ENCODE measurements at regions not wholly inside any gene's neighbourhood (a gene's known extent, or its start where the extent isn't known, plus 50 kb on each side); places are given as distances from the start of the nearest gene placed in this dataset.

DNA sequence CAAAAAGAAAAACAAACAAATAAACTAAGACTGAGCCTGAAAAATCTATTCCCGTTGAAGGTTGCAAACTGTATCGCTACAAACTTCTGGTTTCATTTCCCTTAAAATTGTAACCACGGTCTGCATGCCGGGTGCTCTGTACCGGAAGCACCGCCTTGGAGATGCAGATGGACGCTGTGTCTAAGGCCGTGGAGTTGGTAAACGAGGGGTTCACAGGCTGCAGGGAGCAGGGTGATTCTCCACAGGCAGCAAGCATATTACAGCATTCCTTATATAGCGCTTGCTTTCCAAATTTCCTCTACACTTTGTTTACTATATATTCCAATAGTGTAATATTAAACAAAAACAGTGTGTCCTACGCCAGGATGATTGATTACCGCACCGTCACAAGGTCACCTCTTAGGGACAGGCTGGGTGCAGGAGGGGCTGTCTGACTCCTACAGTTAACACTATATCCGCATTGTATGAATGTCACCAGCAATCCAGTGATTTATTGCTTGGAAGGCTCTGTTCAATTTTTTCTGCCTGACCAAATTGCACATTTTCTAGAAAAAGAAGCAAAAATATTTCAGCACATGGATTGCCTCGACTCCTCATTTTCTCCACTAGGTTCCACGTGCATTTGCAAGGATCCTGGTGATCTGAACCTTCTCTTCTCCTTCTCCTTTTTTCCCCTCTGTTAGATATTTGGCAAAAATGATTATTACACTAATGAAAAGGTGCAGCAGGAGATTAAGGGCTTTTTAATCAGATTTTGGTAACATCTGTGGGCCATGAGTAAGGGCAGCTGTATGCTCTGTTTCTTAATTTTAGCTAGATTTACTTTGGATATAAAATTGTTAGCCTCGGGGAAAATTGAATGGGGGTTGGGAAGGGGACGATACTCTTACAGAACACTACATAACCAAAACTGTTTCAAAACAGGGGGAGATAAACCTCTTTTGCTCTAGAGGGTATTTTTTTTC, 325.8 kb upstream of the MGMT start:
- no peak for DNase-seq

DNA sequence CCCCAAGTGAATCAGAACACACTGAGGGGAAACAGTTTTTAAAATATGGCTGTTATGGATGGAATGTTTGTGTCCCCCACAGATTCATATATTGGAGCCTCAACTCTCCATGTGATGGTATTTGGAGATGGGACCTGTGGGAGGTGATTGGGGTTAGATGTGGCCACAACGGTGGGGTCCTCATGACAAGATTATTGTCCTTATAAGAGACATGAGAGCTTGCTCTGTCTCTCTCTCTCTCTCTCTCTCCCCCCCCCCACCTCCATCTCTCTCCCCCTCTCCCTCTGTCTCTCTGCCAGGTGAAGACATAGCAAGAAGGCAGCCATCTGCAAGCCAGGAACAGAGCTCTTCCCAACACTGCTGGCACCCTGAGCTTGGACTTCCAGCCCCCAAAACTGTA, 315.8 kb upstream of the MGMT start:
- no peak for DNase-seq

DNA sequence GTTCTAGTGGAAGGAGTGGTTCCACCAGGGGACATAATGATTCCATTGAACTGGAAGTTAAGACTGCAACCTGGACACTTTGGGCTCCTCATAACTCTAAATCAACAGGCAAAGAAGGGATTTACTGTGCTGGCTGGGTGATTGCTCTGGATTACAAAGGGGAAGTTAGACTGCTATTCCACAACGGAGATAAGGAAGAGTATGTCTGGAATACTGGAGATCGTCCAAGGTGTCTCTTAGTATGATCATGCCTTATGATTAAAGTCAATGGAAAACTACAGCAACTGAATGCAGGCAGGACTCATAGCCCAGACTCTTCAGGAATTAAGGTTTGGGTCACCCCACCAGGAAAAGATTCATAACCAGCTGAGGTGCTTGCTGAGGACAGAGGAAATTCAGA, 310.6 kb upstream of the MGMT start:
- no peak for DNase-seq

DNA sequence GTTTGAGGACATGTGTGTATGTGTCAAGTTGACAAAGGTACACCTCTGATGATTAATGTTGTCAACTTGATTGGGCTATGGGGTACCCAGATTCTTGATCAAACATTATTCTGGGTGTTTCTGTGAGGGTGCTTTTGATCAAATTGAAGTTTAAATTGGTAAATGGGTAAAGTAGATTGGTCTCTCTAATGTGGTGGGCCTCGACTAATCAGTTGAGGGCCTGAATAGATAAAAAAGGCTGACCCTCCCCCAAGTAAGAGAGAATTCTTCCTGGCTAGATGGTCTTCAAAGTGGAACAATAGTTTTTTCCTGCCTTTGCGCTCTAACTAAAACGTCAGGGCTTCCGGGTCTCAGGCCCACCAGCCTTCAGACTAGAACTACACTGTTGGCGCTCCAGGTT, 309.9 kb upstream of the MGMT start:
- DNase-seq = no peak

DNA sequence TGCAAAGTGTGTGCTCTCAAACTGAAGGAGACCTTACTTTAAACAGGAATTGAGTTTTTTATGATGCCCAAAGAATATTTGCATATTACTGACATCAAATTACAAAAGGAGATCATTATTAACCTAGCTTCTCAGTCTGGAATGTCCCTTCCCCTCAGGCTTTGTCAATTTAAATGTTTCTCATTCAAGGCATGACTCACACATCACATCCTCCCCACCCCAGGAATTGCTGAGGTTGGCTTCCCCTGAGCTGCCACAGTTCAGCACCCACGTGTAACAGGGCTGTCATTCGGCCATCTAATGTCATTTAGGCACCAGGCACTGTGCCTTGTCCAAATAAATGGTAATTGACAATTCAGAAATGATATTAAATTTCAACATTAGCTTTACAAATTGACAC, 305.9 kb upstream of the MGMT start:
- no peak for DNase-seq

DNA sequence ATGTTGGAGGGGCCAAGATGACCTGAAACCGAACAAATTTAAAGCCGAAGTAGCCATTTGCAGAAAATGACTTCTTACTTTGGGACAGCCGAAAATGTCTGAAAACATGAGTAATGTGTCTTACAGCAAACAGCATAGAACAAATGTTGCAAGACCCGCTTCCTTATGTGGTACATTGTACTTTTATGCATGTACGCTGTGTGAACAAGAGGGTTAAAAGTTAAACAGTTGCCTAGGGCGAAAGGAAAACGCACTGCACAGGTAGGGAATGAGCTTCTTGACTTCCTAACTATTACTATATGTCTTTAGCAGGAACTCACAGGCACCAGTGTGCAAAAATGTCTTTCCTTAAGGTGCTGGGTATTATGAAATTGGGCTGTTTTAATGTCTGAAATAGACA, 303.5 kb upstream of the MGMT start:
- no peak for DNase-seq

DNA sequence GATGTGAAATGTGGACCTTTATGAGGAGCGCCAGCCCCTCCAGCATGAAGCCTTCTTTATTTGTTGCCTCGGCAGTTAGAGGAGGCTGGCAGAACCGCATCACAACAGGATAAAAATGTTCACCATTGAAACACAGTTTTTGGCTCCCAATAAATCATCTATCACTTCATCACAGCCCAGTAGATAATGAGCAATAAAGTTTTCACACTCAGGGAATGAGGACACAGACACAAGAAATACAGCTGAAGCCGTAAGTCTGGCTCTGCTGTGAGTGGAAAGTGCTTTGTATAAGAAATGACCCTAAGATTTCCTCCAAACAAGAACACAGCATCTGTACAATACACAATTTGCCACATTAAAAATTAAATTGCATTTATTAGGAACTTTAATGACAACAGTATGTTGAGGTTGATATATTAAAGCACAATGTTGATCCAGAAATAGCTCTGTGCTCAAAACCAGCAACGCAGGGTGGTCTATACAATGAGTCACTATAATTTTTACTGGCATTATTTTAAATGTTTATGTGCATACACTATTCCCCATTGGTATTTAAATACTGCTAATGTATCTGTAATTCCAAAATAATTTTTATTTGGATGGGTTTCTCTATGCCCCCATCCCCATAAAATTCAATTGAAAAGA, 301.8 kb upstream of the MGMT start:
- DNase-seq = peak in 1 of 2 donors; percentile 15

DNA sequence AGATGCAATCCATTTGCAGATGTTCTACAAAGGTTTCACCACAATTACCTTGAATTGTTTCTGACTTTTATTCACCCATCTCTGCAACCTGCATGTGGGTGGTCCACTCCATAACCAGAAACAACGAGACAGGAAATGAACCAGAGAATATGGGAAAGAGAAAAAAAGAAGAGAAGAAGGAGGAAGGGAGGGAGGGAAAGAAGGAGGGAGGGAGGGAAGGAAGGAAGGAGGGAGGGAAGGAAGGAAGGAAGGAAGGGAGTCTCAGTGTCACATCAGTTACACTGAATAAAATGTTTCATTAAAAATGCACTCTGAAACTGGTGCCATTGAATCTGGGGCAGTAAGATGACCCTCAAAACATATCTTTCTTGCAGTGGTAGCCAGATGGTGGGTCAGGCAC, 301.3 kb upstream of the MGMT start:
- DNase-seq = no peak

DNA sequence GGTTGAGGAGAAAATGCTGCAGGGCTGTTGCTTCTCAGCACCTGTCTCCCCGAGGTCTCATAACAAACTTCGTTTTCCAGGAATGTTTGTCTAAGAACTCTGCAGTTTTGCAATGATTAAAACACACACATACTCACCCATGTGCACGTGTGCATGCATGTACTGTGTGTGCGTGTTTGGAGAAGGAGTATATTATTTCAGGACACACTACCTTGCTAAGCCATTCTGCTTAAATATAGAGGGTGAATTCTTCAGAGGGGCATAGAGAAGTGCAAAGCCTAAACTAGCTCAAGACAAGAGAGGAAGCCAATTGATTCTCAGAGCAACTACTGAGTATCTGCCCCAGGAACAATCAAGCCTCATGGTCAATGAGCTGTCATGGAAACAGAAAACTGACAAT, 298.4 kb upstream of the MGMT start:
- DNase-seq = no peak

DNA sequence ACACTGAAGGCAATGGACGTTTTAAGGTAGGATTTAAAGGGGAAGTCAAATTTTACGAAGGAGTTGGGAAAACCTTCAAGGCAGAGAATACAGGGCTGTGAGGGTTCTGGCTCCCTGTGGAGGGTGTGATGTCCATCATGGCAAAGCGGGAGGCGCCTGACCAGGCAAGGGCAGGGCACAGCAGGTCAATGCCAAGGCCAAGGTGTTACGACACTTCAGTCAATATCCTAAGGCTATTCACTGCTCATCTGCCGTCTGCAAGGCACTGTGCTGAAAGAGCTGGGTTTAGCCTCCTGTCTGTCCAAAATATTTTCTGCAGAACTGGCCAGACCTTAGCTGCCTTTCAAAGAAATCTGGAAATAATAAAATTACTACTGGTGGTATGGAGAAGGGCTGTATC, 297.9 kb upstream of the MGMT start:
- no peak for DNase-seq

DNA sequence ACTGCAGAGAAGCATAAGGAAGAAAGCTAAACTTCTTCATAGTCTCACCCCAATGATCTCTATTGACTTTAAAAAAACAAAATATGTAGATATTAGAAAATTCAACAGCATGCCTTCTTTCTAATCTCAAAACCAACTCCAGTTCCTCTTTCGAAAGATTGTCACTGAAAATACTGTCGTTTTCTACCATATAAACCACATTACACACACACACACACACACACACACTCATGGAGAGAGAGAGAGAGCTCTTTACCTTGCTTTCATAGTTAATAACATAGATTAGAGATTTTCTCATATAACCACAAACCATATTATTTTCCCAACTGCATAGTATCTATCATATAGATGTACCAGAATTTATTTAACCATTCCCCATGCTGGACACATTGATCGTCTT, 296.2 kb upstream of the MGMT start:
- no peak for DNase-seq

DNA sequence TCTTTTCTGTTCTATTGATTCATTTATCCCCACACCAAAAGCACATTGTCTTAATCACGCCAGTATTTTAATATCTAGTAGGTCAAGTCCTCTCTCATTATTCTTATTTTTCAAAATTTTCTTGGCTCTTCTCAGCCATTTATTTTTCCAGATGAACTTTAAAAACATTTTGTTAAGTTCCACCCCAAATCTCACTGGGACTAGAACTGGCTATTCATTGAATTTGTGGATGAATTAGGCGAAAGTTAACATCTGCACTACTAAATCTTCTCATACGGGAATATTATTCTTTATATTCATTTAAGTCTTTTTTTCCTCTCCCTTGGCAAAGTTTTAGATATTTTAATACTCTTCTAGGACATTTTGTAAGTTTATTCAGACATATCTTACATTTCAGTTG, 295.2 kb upstream of the MGMT start:
- no peak for DNase-seq

DNA sequence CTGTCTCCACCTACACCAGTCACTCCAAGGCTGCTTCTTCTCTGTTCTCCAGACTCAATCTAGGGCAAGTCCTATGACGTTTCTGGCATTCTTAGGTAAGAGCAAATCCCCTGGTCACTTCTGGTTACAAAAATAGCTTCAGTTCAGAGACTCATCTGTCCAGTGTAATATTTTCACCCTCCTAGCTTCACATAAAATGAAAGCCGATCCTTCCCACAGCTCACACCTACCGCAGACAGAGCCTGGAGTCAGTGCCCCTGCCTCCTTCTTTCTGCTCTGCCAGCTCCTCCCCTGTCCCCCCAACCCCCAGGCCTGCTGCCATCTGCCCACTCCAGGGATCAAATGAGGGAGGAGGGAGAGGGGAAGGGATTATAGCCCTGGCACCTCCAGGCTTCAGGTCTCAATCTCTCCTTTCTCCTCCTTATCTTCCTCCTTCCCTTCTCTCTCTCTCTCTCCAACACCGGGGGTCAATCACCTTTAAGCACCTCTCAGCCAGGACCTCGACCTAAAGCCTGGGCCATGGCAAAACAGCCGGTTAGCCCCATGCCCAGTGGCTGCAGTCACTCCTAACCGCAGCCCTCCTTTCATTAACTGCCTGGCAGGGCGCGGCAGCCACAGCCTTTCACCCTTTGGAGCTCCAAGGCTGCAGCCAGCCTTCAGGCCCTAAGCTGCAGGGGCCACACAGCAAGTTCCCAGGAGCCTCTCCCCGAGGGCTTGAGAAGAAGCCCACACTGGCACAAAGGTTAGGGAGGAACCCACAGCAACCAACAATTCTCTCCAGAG, 292.6 kb upstream of the MGMT start:
- no peak for DNase-seq

DNA sequence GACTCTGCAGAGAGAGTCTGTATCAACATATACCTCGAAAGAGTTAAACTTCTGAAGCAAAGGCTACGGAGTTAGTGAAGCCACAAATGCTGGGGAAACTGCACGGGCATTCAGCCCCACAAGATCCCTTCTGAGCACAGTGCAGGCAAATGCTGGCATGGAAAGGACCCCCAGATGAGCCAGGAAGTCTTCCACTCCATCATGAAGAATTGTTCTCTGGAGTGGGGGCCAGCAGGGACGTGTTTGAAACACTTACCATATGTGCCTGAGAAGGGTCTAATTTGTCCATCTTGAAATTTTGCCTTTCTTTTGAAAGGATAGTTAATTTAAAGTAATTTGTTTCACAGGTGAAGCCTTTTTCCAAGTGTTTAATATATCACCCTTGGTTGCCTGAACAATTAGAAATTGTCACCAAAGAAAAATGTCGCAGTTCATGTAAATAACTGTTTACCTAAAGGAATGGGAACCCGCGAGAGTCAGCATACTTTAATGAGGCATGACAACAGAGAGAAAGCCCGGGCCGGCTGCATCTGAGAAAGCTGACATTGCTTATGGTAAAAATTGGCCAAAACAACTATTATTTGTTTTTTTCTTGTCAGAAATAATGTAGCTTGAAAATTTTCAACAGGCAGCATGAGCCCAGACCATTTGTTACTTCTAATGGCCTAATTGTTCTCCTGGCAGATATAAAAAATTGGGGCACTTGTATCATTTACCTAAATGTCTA, 287.6 kb upstream of the MGMT start:
- DNase-seq = no peak

DNA sequence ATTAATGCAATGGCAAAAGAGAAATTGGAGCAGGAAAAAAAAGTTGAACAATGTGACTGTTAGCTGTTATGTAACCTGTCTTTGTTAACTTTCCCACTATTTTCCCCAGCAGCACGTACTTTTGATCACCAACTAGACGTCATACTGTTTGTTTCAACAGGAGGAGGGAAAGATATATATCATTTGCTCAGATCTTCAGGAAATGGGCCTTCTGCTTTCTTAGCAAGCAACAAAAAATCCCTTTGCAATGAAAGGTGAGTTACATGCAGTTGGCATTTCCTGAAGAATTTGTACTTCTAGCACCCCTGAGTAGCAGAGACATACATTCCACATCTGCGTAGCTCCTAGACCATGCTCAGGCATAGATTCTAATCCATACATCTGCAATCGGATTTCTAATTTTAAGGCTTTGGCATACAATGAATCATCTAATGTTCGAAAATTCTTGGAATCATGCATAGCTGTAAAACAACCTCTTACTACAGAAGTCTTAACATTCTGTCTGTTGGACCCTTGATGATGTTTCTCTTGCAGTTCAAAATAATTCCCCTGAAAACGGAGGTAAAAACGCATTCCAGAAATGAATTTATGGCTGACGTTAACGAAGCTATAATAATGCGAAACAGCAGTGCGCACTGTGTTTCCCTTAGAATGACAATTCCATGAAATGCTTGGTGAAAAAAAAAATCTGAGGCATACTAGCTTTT, 286.9 kb upstream of the MGMT start:
- no peak for DNase-seq

DNA sequence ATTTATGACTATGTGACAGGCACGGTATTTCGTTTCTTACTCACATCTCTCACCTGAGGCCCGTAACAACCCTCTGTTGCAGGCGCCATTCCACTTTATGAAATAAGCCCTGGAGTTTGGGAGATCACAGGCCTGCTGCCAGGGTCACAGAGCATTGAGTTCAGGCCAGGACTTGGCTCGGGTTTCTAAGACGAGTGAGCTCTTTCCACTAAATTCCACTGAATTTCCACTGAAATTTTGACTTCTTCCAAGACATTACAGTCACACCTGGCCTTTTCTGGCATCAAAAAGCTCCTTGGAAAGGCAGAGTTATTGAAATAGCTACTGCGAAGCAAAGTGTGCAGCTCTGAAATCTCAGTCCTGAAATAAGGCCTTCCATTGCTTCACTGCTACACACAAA, 282.8 kb upstream of the MGMT start:
- no peak for DNase-seq

DNA sequence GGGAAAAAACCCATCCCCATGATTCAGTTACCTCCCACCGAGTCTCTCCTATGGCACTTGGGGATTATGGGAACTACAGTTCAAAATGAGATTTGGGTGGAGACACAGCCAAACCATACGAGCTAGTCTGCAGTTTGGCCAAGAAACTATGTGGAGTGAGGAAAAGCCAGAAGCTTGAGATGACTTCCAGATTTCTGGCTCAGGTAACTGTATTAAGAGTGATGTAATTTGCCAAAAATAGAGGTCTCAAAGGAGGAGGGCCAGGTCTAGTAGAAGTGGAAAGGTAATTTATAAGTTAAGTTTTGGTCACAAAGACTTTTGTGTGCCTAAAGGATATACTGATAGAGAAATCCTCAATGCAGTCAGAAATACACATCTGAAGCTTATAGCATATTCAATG, 279.7 kb upstream of the MGMT start:
- no peak for DNase-seq

DNA sequence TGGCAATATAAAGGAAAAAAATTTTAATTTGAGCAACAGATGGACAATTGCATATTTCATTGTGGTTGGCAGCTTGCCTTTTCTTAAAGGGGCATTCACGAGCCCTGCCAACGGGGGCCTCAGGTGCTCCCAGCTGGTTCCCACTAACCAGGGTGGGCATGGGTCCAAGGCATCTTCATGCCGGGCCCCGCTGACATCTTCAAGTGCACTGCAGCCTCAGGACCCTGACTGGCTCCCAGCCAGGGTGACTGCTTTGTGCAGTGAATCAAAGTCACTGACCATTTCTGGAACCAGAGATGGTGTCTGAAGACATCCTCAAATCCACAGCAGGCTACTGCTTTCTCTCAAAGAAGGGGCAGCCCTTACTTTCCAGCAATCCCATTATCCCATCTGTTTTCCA, 275.2 kb upstream of the MGMT start:
- no peak for DNase-seq

DNA sequence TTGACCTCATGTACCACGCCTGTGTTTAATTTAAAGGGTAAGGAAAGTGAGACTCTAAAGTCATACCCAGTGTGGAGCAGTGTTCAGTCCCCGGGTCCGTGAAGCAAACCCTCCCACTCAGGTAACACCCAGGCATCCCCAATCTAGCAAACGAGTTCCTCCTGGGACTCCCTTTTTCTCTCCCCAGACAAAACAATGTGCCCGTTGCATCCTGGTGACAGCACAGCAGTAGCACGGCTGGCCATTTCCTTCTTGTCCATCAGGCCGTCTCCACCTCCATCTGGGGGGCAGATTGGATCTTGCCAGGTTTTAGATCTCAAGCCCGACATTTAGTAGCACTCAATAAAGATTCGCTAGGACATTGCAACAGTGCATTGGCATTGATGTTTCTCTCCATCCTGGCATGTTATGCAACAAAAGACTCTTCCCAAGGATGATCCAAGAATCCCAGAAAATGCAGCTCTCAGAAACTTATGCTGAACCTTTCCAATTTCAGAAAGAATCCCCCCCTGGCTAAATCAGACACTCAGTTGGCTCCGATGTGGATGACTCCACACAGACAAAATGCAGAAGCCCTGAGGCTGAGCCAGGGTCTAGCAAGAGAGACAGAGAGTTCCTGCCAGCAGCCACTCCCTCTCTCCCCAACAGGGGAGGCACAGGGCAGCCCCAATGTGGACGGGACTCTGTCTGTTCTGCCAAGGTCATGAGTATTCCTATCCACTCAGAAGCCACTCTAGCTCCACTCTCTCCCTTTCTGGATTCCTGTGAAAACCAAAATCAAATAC, 274.5 kb upstream of the MGMT start:
- no peak for DNase-seq

DNA sequence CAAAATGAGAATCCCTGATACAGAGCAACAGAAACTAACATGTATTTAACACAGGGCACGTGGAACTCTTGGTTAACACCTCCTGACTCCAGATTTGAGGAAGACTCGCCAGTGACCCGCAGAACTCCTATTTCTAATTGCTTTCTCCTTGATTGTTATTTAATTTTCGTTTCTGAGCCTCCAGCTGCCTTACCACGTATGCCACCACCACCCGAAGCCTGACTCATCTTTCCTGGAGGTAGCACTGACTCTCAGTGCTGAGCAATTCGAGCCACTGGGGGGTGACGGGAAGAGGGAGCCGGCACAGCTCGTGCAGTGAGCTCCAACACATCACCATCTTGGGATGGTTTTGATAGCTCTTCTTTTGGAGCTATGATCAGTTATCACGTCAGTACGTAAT, 273.9 kb upstream of the MGMT start:
- no peak for DNase-seq
